ENCODE measurements at regions not wholly inside any gene's neighbourhood (a gene's known extent, or its start where the extent isn't known, plus 50 kb on each side); places are given as distances from the start of the nearest gene placed in this dataset.

- TF ChIP-seq CTCF (conservative IDR thresholded peaks at IDR 0.05; ENCODE audit: low read depth in 2 of 2) (no peak), REST (IDR thresholded peaks at IDR 0.05; ENCODE audit: unreplicated experiment) (no peak), ZNF114 (CRISPR knock-in tag; IDR thresholded peaks at IDR 0.05) (no peak), EZH2phosphoT487 (IDR thresholded peaks at IDR 0.05; ENCODE audit: unreplicated experiment) (no peak), EZH2 (IDR thresholded peaks at IDR 0.05; ENCODE audit: low read depth, unreplicated experiment) (no peak), ETS1 (IDR thresholded peaks at IDR 0.05) (no peak), CREB1 (CRISPR knock-in tag; IDR thresholded peaks at IDR 0.05; ENCODE audit: low read depth) (no peak), POLR2AphosphoS5 (IDR thresholded peaks at IDR 0.05; ENCODE audit: low read depth) (no peak), STAT1 (IDR thresholded peaks at IDR 0.05; ENCODE audit: unreplicated experiment) (no peak), ZNF462 (CRISPR knock-in tag; IDR thresholded peaks at IDR 0.05) (no peak)
Observed at GRCh38 chr12:118751355-118751754, 230.0 kb upstream of the SRRM4 start.

Data from GM23338 (cell line).